Stimulated activated naive B cell treated with anti-CD40 and anti-IgM and Interleukin-4, amounts not matched to agents 10 μg/mL and 1 μg/mL and 100 μg/mL, for 72 hours (primary cell): ENCODE measurements at regions not wholly inside any gene's neighbourhood (a gene's known extent, or its start where the extent isn't known, plus 50 kb on each side); places are given as distances from the start of the nearest gene placed in this dataset.

ENCODE experiments used
- ATAC-seq, 2 donors: fragments of 150-1000 bp; cut with Tn5 transposase; replicated peaks; 2 replicates each; pipeline ENCODE4 v1.10.0; 2021; ENCODE audit warnings: moderate library complexity in 1 of 2
- DNase-seq: peaks from one replicate; pipeline ENCODE4 v3.0.0; 2021
- H3K27ac Mint-ChIP-seq: one replicate; pipeline ENCODE4 v1.8.0; 2022; ENCODE audit warnings: mild to moderate bottlenecking, mixed read lengths
- H3K27me3 Mint-ChIP-seq, 2 donors: one replicate each; pipeline ENCODE4 v1.8.0; 2022; ENCODE audit warnings: mixed read lengths in 2 of 2
- H3K36me3 Mint-ChIP-seq, 2 donors: one replicate each; pipeline ENCODE4 v1.8.0; 2022; ENCODE audit warnings: mixed read lengths in 2 of 2, mild to moderate bottlenecking in 1 of 2
- H3K4me1 Mint-ChIP-seq, 2 donors: one replicate each; pipeline ENCODE4 v1.8.0; 2022; ENCODE audit warnings: mixed read lengths in 2 of 2, mild to moderate bottlenecking in 1 of 2
- H3K4me3 Mint-ChIP-seq, 2 donors: one replicate each; pipeline ENCODE4 v1.8.0; 2022; ENCODE audit warnings: mild to moderate bottlenecking in 2 of 2, mixed read lengths in 2 of 2, moderate library complexity in 1 of 2
- H3K9me3 Mint-ChIP-seq, 2 donors: one replicate each; pipeline ENCODE4 v1.8.0; 2022; ENCODE audit warnings: mixed read lengths in 2 of 2, mild to moderate bottlenecking in 1 of 2

GRCh38 chr18:32846896-32847295 lies 74.1 kb upstream of the KLHL14 start:
- Mint-ChIP-seq H3K36me3 (peaks cover 3 to 4% of the 10 kb centered on the region in 2 donors), H3K4me1 (peaks cover 3 to 8% of the 10 kb centered on the region in 2 donors), H3K9me3 (peaks cover 4 to 9% of the 10 kb centered on the region in 2 donors), H3K27ac (no peak overlapping the region), H3K4me3 (no peak overlapping the region), H3K27me3 (peaks cover 5 to 6% of the 10 kb centered on the region in 2 donors)
- ATAC-seq (no peak), DNase-seq (no peak)

- Mint-ChIP-seq H3K27me3 (peaks cover 0 to 6% of the 10 kb centered on the region in 2 donors), H3K27ac (no peak overlapping the region), H3K36me3 (no peaks in the 10 kb centered on the region), H3K9me3 (peaks cover 0 to 4% of the 10 kb centered on the region in 2 donors), H3K4me3 (no peak overlapping the region), H3K4me1 (peaks cover 0 to 6% of the 10 kb centered on the region in 2 donors)
- ATAC-seq = no peak
- DNase-seq = no peak
Observed at GRCh38 chr18:32840962-32841361, 68.1 kb upstream of the KLHL14 start.

GRCh38 chr18:32835951-32836350 lies 63.1 kb upstream of the KLHL14 start:
- Mint-ChIP-seq H3K27me3 (peaks cover 0 to 6% of the 10 kb centered on the region in 2 donors), H3K4me3 (no peak overlapping the region), H3K36me3 (peaks cover 7 to 9% of the 10 kb centered on the region in 2 donors), H3K27ac (peak overlapping the region; percentile 2), H3K9me3 (peaks cover 9 to 10% of the 10 kb centered on the region in 2 donors), H3K4me1 (peaks cover 0 to 25% of the 10 kb centered on the region in 2 donors)
- ATAC-seq (no peak), DNase-seq (no peak)

GRCh38 chr18:32831781-32832180 lies 59.0 kb upstream of the KLHL14 start:
- peaks cover 9 to 10% of the 10 kb centered on the region in 2 donors for H3K9me3 Mint-ChIP-seq
- H3K27ac Mint-ChIP-seq = no peak overlapping the region
- H3K36me3 Mint-ChIP-seq = peaks cover 7 to 9% of the 10 kb centered on the region in 2 donors
- H3K27me3 Mint-ChIP-seq = peaks cover 0 to 8% of the 10 kb centered on the region in 2 donors
- ATAC-seq (no peak), DNase-seq (no peak)
- H3K4me1 Mint-ChIP-seq = peaks cover 0 to 19% of the 10 kb centered on the region in 2 donors
- H3K4me3 Mint-ChIP-seq = no peak overlapping the region

GRCh38 chr18:32823226-32823625 lies 50.4 kb upstream of the KLHL14 start:
- Mint-ChIP-seq H3K27me3 (peaks cover 0 to 6% of the 10 kb centered on the region in 2 donors), H3K27ac (no peak overlapping the region), H3K36me3 (no peaks in the 10 kb centered on the region), H3K4me3 (no peak overlapping the region), H3K4me1 (no peaks in the 10 kb centered on the region), H3K9me3 (no peaks in the 10 kb centered on the region)
- DNase-seq (no peak), ATAC-seq (no peak)
